ENCODE measurements at regions not wholly inside any gene's neighbourhood (a gene's known extent, or its start where the extent isn't known, plus 50 kb on each side); places are given as distances from the start of the nearest gene placed in this dataset.

GRCh38 chr9:118121361-118121760 is 417.2 kb downstream of the TLR4 start:
- no peak overlapping the region for H3K4me3 Mint-ChIP-seq
- no peaks in the 10 kb centered on the region for H3K79me2 ChIP-seq (ENCODE audit: low read depth)
- H3K4me3 ChIP-seq: no peak overlapping the region
- no peaks in the 10 kb centered on the region for H3K27me3 ChIP-seq
- H3K9me3 Mint-ChIP-seq: no peaks in the 10 kb centered on the region
- H3K27ac Mint-ChIP-seq: no peak overlapping the region
- TF ChIP-seq EZH2 (IDR thresholded peaks at IDR 0.05): no peak
- TF ChIP-seq EZH2phosphoT487 (IDR thresholded peaks at IDR 0.05): no peak
- no peak for TF ChIP-seq CTCF (IDR thresholded peaks at IDR 0.05)
- no peak overlapping the region for H3K9ac ChIP-seq
- H4K20me1 ChIP-seq (ENCODE audit: low read depth): no peaks in the 10 kb centered on the region
- H3K36me3 Mint-ChIP-seq: no peaks in the 10 kb centered on the region
- H3K27me3 Mint-ChIP-seq (ENCODE audit: insufficient read depth, low read depth): no peaks in the 10 kb centered on the region
- peaks cover 25% of the 10 kb centered on the region for H3K4me1 Mint-ChIP-seq
- H3F3A ChIP-seq (ENCODE audit: low read depth): no peaks in the 10 kb centered on the region
- no peak overlapping the region for H2AFZ ChIP-seq (replicated peaks)
- no peak overlapping the region for H3K4me2 ChIP-seq
- H3K9me3 ChIP-seq (ENCODE audit: low read depth): no peaks in the 10 kb centered on the region
- H3K36me3 ChIP-seq: no peaks in the 10 kb centered on the region
- DNase-seq (ENCODE audit: low spot score): no peak
- H3K27ac ChIP-seq: no peak overlapping the region
- peaks cover 9% of the 10 kb centered on the region for H3K4me1 ChIP-seq

GRCh38 chr9:118128313-118128712 is 424.1 kb downstream of the TLR4 start:
- H3K4me2 ChIP-seq: no peak overlapping the region
- no peaks in the 10 kb centered on the region for H3K79me2 ChIP-seq (ENCODE audit: low read depth)
- no peaks in the 10 kb centered on the region for H3K27me3 ChIP-seq
- no peaks in the 10 kb centered on the region for H4K20me1 ChIP-seq (ENCODE audit: low read depth)
- DNase-seq (ENCODE audit: low spot score): no peak
- Mint-ChIP-seq H3K4me1 (no peaks in the 10 kb centered on the region), H3K36me3 (no peaks in the 10 kb centered on the region), H3K27ac (no peak overlapping the region), H3K4me3 (no peak overlapping the region), H3K27me3 (ENCODE audit: insufficient read depth, low read depth) (peaks cover 3% of the 10 kb centered on the region), H3K9me3 (no peaks in the 10 kb centered on the region)
- H3K9me3 ChIP-seq (ENCODE audit: low read depth): no peaks in the 10 kb centered on the region
- no peak overlapping the region for H3K4me3 ChIP-seq
- H3K27ac ChIP-seq: no peak overlapping the region
- no peaks in the 10 kb centered on the region for H3F3A ChIP-seq (ENCODE audit: low read depth)
- no peaks in the 10 kb centered on the region for H3K4me1 ChIP-seq
- H2AFZ ChIP-seq (replicated peaks): no peak overlapping the region
- no peak overlapping the region for H3K9ac ChIP-seq
- no peaks in the 10 kb centered on the region for H3K36me3 ChIP-seq
- no peak for TF ChIP-seq EZH2 (IDR thresholded peaks at IDR 0.05)
- no peak for TF ChIP-seq EZH2phosphoT487 (IDR thresholded peaks at IDR 0.05)
- no peak for TF ChIP-seq CTCF (IDR thresholded peaks at IDR 0.05)

- Mint-ChIP-seq H3K4me1 (no peaks in the 10 kb centered on the region), H3K9me3 (no peaks in the 10 kb centered on the region), H3K27me3 (ENCODE audit: insufficient read depth, low read depth) (peaks cover 3% of the 10 kb centered on the region), H3K4me3 (no peak overlapping the region), H3K36me3 (no peaks in the 10 kb centered on the region), H3K27ac (no peak overlapping the region)
- Histone ChIP-seq H3K27me3 (no peaks in the 10 kb centered on the region), H3K79me2 (ENCODE audit: low read depth) (no peaks in the 10 kb centered on the region), H3F3A (ENCODE audit: low read depth) (no peaks in the 10 kb centered on the region), H3K9me3 (ENCODE audit: low read depth) (no peaks in the 10 kb centered on the region), H4K20me1 (ENCODE audit: low read depth) (no peaks in the 10 kb centered on the region), H2AFZ (replicated peaks) (no peak overlapping the region), H3K27ac (no peak overlapping the region), H3K4me2 (no peak overlapping the region), H3K4me1 (no peaks in the 10 kb centered on the region), H3K9ac (no peak overlapping the region), H3K36me3 (no peaks in the 10 kb centered on the region), H3K4me3 (no peak overlapping the region)
- DNase-seq (ENCODE audit: low spot score): no peak
- TF ChIP-seq EZH2phosphoT487 (IDR thresholded peaks at IDR 0.05) (no peak), CTCF (IDR thresholded peaks at IDR 0.05) (no peak), EZH2 (IDR thresholded peaks at IDR 0.05) (no peak)
Observed at GRCh38 chr9:118129541-118129940, 425.3 kb downstream of the TLR4 start.

GRCh38 chr9:118148990-118149389 is 444.8 kb downstream of the TLR4 start:
- Mint-ChIP-seq H3K36me3 (no peaks in the 10 kb centered on the region), H3K9me3 (no peaks in the 10 kb centered on the region), H3K4me1 (no peaks in the 10 kb centered on the region), H3K27ac (no peak overlapping the region), H3K27me3 (ENCODE audit: insufficient read depth, low read depth) (no peaks in the 10 kb centered on the region), H3K4me3 (no peak overlapping the region)
- Histone ChIP-seq H3K4me1 (no peaks in the 10 kb centered on the region), H3K79me2 (ENCODE audit: low read depth) (no peaks in the 10 kb centered on the region), H3K4me3 (no peak overlapping the region), H3K9ac (no peak overlapping the region), H3K36me3 (no peaks in the 10 kb centered on the region), H2AFZ (replicated peaks) (no peak overlapping the region), H3K4me2 (no peak overlapping the region), H3K9me3 (ENCODE audit: low read depth) (no peaks in the 10 kb centered on the region), H3K27ac (no peak overlapping the region), H4K20me1 (ENCODE audit: low read depth) (no peaks in the 10 kb centered on the region), H3F3A (ENCODE audit: low read depth) (no peaks in the 10 kb centered on the region), H3K27me3 (no peaks in the 10 kb centered on the region)
- TF ChIP-seq EZH2 (IDR thresholded peaks at IDR 0.05): no peak
- TF ChIP-seq EZH2phosphoT487 (IDR thresholded peaks at IDR 0.05): no peak
- TF ChIP-seq CTCF (IDR thresholded peaks at IDR 0.05): no peak
- DNase-seq (ENCODE audit: low spot score): no peak
